ENCODE measurements at regions not wholly inside any gene's neighbourhood (a gene's known extent, or its start where the extent isn't known, plus 50 kb on each side); places are given as distances from the start of the nearest gene placed in this dataset.

- Mint-ChIP-seq H3K36me3 (ENCODE audit: low read depth) (no peaks in the 10 kb centered on the region), H3K9me3 (peaks cover 64% of the 10 kb centered on the region), H3K4me1 (ENCODE audit: low read depth) (no peaks in the 10 kb centered on the region), H3K27me3 (ENCODE audit: insufficient read depth) (no peaks in the 10 kb centered on the region; the same call in 1 of the 2 replicates), H3K27ac (no peak overlapping the region), H3K4me3 (no peak overlapping the region)
- TF ChIP-seq, protein P1, sequence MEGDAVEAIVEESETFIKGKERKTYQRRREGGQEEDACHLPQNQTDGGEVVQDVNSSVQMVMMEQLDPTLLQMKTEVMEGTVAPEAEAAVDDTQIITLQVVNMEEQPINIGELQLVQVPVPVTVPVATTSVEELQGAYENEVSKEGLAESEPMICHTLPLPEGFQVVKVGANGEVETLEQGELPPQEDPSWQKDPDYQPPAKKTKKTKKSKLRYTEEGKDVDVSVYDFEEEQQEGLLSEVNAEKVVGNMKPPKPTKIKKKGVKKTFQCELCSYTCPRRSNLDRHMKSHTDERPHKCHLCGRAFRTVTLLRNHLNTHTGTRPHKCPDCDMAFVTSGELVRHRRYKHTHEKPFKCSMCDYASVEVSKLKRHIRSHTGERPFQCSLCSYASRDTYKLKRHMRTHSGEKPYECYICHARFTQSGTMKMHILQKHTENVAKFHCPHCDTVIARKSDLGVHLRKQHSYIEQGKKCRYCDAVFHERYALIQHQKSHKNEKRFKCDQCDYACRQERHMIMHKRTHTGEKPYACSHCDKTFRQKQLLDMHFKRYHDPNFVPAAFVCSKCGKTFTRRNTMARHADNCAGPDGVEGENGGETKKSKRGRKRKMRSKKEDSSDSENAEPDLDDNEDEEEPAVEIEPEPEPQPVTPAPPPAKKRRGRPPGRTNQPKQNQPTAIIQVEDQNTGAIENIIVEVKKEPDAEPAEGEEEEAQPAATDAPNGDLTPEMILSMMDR (IDR thresholded peaks at IDR 0.05) = no peak
- no peak for DNase-seq
These were observed 407.1 kb downstream of the VPS13C start for GRCh38 chr15:61653110-61653509.

- Mint-ChIP-seq H3K27ac (no peak overlapping the region), H3K4me3 (no peak overlapping the region), H3K4me1 (ENCODE audit: low read depth) (no peaks in the 10 kb centered on the region), H3K27me3 (ENCODE audit: insufficient read depth) (no peaks in the 10 kb centered on the region; the same call in 1 of the 2 replicates), H3K36me3 (ENCODE audit: low read depth) (no peaks in the 10 kb centered on the region), H3K9me3 (peaks cover 55% of the 10 kb centered on the region)
- DNase-seq = no peak
- TF ChIP-seq, protein P1 (IDR thresholded peaks at IDR 0.05) = no peak
These were observed 409.0 kb downstream of the VPS13C start for GRCh38 chr15:61651267-61651666.

- H3K9me3 Mint-ChIP-seq = peaks cover 63% of the 10 kb centered on the region
- H3K36me3 Mint-ChIP-seq (ENCODE audit: low read depth) = no peaks in the 10 kb centered on the region; the same call in 1 of the 2 replicates
- H3K27me3 Mint-ChIP-seq (ENCODE audit: insufficient read depth) = no peaks in the 10 kb centered on the region; the same call in none of the 2 replicates
- DNase-seq = no peak
- TF ChIP-seq, protein P1 (IDR thresholded peaks at IDR 0.05) = no peak
- no peak overlapping the region for H3K27ac Mint-ChIP-seq
- no peak overlapping the region for H3K4me3 Mint-ChIP-seq
- no peaks in the 10 kb centered on the region for H3K4me1 Mint-ChIP-seq (ENCODE audit: low read depth)
These were observed 411.2 kb downstream of the VPS13C start for GRCh38 chr15:61649046-61649445.

GRCh38 chr15:61644550-61644949 lies 415.4 kb upstream of the RORA start:
- H3K4me3 Mint-ChIP-seq = no peak overlapping the region
- H3K27ac Mint-ChIP-seq = no peak overlapping the region
- no peak for DNase-seq
- TF ChIP-seq, protein P1 (IDR thresholded peaks at IDR 0.05) = no peak
- H3K27me3 Mint-ChIP-seq (ENCODE audit: insufficient read depth) = no peaks in the 10 kb centered on the region; the same call in none of the 2 replicates
- no peaks in the 10 kb centered on the region; the same call in 1 of the 2 replicates for H3K36me3 Mint-ChIP-seq (ENCODE audit: low read depth)
- no peaks in the 10 kb centered on the region for H3K4me1 Mint-ChIP-seq (ENCODE audit: low read depth)
- peaks cover 66% of the 10 kb centered on the region for H3K9me3 Mint-ChIP-seq

- Mint-ChIP-seq H3K36me3 (ENCODE audit: low read depth) (no peaks in the 10 kb centered on the region; the same call in 1 of the 2 replicates), H3K4me3 (no peak overlapping the region), H3K4me1 (ENCODE audit: low read depth) (no peaks in the 10 kb centered on the region), H3K9me3 (peaks cover 57% of the 10 kb centered on the region), H3K27ac (no peak overlapping the region), H3K27me3 (ENCODE audit: insufficient read depth) (no peaks in the 10 kb centered on the region; the same call in none of the 2 replicates)
- no peak for DNase-seq
- TF ChIP-seq, protein P1 (IDR thresholded peaks at IDR 0.05) = no peak
These were observed 412.5 kb upstream of the RORA start for GRCh38 chr15:61641645-61642044.

DNA sequence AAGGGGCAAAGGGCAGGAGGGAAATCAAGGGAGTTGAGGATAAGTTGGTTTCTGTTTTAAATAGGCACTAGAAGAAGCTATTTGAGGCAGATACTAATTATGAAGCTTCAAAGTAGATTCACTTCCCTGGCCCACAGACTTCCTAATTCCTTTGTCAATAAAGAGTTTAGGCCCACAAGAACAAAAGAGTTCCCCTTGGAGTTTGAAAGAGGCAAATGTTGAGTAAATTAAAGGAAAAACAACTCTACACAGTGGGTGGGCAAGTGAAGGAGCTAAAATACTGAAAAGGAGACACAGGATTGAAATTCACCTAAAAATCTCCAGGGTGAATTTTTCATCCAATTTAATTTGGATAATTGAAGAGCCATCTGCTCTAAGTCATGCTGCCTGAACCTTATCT lies 411.7 kb upstream of the RORA start:
- TF ChIP-seq, protein P1 (IDR thresholded peaks at IDR 0.05) = no peak
- DNase-seq = no peak
- Mint-ChIP-seq H3K36me3 (ENCODE audit: low read depth) (no peaks in the 10 kb centered on the region; the same call in 1 of the 2 replicates), H3K9me3 (peaks cover 59% of the 10 kb centered on the region), H3K27me3 (ENCODE audit: insufficient read depth) (no peaks in the 10 kb centered on the region; the same call in none of the 2 replicates), H3K4me1 (ENCODE audit: low read depth) (no peaks in the 10 kb centered on the region), H3K4me3 (no peak overlapping the region), H3K27ac (no peak overlapping the region)

Data from HFFc6 (cell line).